K562 (cell line): ENCODE measurements at regions not wholly inside any gene's neighbourhood (a gene's known extent, or its start where the extent isn't known, plus 50 kb on each side); places are given as distances from the start of the nearest gene placed in this dataset.

Experiments used
- ATAC-seq: fragments of 200-7000 bp; cut with Tn5 transposase; 3 replicates; pipeline ENCODE4 v1.9.1; 2020; ENCODE audit warnings: moderate library complexity
- BruUV-seq: library from RNA; stranded (reverse); fragments of 400-500 nt; replicated peaks from 2 replicates; lab custom pipeline; 2021; lab: Mats Ljungman, UMichigan
- CTCF ChIA-PET: fragments of 300-600 bp; formaldehyde crosslinking; extraction: SDS; loops from one replicate; lab custom pipeline; 2021; ENCODE audit warnings: low intra/inter-chr PET ratio; lab: Yijun Ruan, JAX
- POLR2A ChIA-PET: fragments of 300-600, 350-650 bp; sonication (Branson Sonifier 250); formaldehyde crosslinking; extraction: SDS; loops from one replicate; lab custom pipeline; 2021; ENCODE audit warnings: antibody characterized with exemption, inconsistent platforms; lab: Yijun Ruan, JAX
- DNase-seq, 4 experiments: peaks; one replicate each; pipeline versions ENCODE4 v3.0.0 to v3.0.0-alpha.2; 2011 to 2018; ENCODE audit warnings: low spot score in 3 of 4, mixed read lengths in 3 of 4; ENCODE audit errors: extremely low read depth in 1 of 4
- FAIRE-seq: peaks from 2 replicates; lab custom pipeline; 2011; peaks lifted over from hg19 to GRCh38; lab: Jason Lieb, UNC
- H2AFZ ChIP-seq: 2 replicates; pipeline ENCODE4 v1.6.0; 2011; ENCODE audit warnings: low read depth, low read length, control low read depth, inconsistent platforms
- H3K27ac ChIP-seq: fragments of 200-600 bp; 3 replicates; pipeline ENCODE4 v1.8.0; 2011; ENCODE audit warnings: low read depth, mild to moderate bottlenecking, control low read depth, inconsistent platforms, low read length, moderate library complexity, mixed read lengths; ENCODE audit errors: extremely low read depth
- H3K27me3 ChIP-seq, 2 experiments: fragments of 300-600 bp in 1 of 2; 2 replicates in 1 of 2; 3 replicates in 1 of 2; pipeline versions ENCODE4 v1.6.0 to v1.8.0; 2011; ENCODE audit warnings: inconsistent platforms in 2 of 2, low read length in 2 of 2, mild to moderate bottlenecking in 1 of 2, mixed read lengths in 1 of 2, moderate library complexity in 1 of 2; ENCODE audit not compliant: control insufficient read depth in 2 of 2, insufficient read depth in 2 of 2
- H3K36me3 ChIP-seq: fragments of 300-600 bp; 3 replicates; pipeline ENCODE4 v1.8.0; 2011; ENCODE audit warnings: mild to moderate bottlenecking, low read length, inconsistent platforms; ENCODE audit not compliant: control insufficient read depth, insufficient read depth
- H3K4me1 ChIP-seq, 2 experiments: fragments of 200-600 bp in 1 of 2; replicated peaks in 1 of 2; 2 replicates in 1 of 2; 3 replicates in 1 of 2; pipeline versions ENCODE4 v1.5.1 to v1.8.0; 2011; ENCODE audit warnings: inconsistent platforms in 2 of 2, low read length in 2 of 2, mild to moderate bottlenecking in 1 of 2, mixed read lengths in 1 of 2, moderate library complexity in 1 of 2; ENCODE audit not compliant: control insufficient read depth in 2 of 2, insufficient read depth in 2 of 2
- H3K4me2 ChIP-seq: 2 replicates; pipeline ENCODE4 v1.6.1; 2011; ENCODE audit warnings: low read length, control low read depth, inconsistent platforms, mixed read lengths; ENCODE audit not compliant: insufficient read depth
- H3K4me3 ChIP-seq: fragments of 200-600 bp; sonication (generic), shearing (Covaris generic); 2 replicates; pipeline ENCODE4 v1.5.1; 2016; ENCODE audit warnings: control low read depth, inconsistent platforms
- H3K79me2 ChIP-seq: fragments of 200-600 bp; 3 replicates; pipeline ENCODE4 v1.8.0; 2011; ENCODE audit warnings: low read length, inconsistent platforms; ENCODE audit not compliant: control insufficient read depth, insufficient read depth
- H3K9ac ChIP-seq, 2 experiments: 2 replicates each; pipeline versions ENCODE4 v1.6.0 to v1.6.1; 2011; ENCODE audit warnings: low read depth in 2 of 2, low read length in 2 of 2, control low read depth in 1 of 2, inconsistent platforms in 1 of 2, mild to moderate bottlenecking in 1 of 2, mixed read lengths in 1 of 2; ENCODE audit not compliant: insufficient read depth in 1 of 2
- H3K9me1 ChIP-seq: one replicate; pipeline ENCODE4 v1.6.0; 2011; ENCODE audit warnings: inconsistent platforms, mild to moderate bottlenecking, low read length, moderate library complexity; ENCODE audit not compliant: control insufficient read depth, insufficient read depth
- H3K9me3 ChIP-seq: replicated peaks from 2 replicates; pipeline ENCODE4 v1.5.1; 2011; ENCODE audit warnings: low read depth, low read length, inconsistent platforms; ENCODE audit not compliant: control insufficient read depth, insufficient read depth
- H4K20me1 ChIP-seq: replicated peaks from 2 replicates; pipeline ENCODE4 v1.6.1; 2011; ENCODE audit warnings: low read length, inconsistent platforms, mixed read lengths; ENCODE audit not compliant: control insufficient read depth, insufficient read depth
- CTCF ChIP-seq, 3 experiments: IDR thresholded peaks in 2 of 3; conservative IDR thresholded peaks in 1 of 3; 2 replicates each; pipeline ENCODE4 v1.5.1; 2011 to 2012; ENCODE audit warnings: low read length in 3 of 3, mild to moderate bottlenecking in 3 of 3, control low read depth in 2 of 3, improper control_type of control experiment in 1 of 3, inconsistent platforms in 1 of 3, low read depth in 1 of 3, mixed read lengths in 1 of 3, moderate library complexity in 1 of 3; ENCODE audit not compliant: insufficient read depth in 2 of 3
- GABPB2 ChIP-seq: fragments of 250-450 bp; sonication (Bioruptor Pico); conservative IDR thresholded peaks from 2 replicates; pipeline ENCODE4 v1.5.1; 2021; ENCODE audit warnings: mild to moderate bottlenecking
- ZKSCAN1 ChIP-seq: fragments of 150-350 bp; IDR thresholded peaks from 2 replicates; pipeline ENCODE4 v1.6.1; 2016; ENCODE audit warnings: low read depth, low read length
- ZNF175 ChIP-seq: fragments of 200-800 bp; sonication (Bioruptor generic); IDR thresholded peaks from 2 replicates; pipeline ENCODE4 v1.6.1; 2016; ENCODE audit warnings: low read depth, mild to moderate bottlenecking, missing genetic modification characterization, missing compliant biosample characterization
- ZNF740 ChIP-seq, 3 experiments: fragments of 200-800 bp in 1 of 3; sonication (Bioruptor generic) in 1 of 3; sonication (generic) in 1 of 3; formaldehyde crosslinking in 1 of 3; IDR thresholded peaks; 2 replicates each; pipeline versions ENCODE4 v1.6.1 to v1.8.0; 2016 to 2022; ENCODE audit warnings: mild to moderate bottlenecking in 2 of 3, missing compliant biosample characterization in 2 of 3, missing genetic modification characterization in 2 of 3, missing genetic modification reagents in 1 of 3
- ZSCAN32 ChIP-seq: fragments of 450-650 bp; formaldehyde crosslinking; IDR thresholded peaks from 2 replicates; pipeline ENCODE4 v1.4.0; 2020; ENCODE audit warnings: mild to moderate bottlenecking, moderate library complexity
- WGBS: fragments of 100-300 bp; shearing (Covaris generic); methylation state at CpG from one replicate; pipeline ENCODE4 v1.1.6; 2016; ENCODE audit warnings: low coverage, mixed read lengths; ENCODE audit not compliant: insufficient coverage; ENCODE audit errors: missing lambda C conversion rate; 5-methylcytosine and 5-hydroxymethylcytosine counted together
- in situ Hi-C: fragments of 300-500 bp; cut with MboI; formaldehyde crosslinking; loops from 4 replicates; pipeline ENCODE4 v1.15.0; 2018; ENCODE audit warnings: inconsistent platforms, mixed read lengths
- intact Hi-C: fragments of 100-400 bp; cut with micrococcal nuclease; formaldehyde crosslinking; loops from 2 replicates; pipeline ENCODE4 v1.14.2; 2022

DNA sequence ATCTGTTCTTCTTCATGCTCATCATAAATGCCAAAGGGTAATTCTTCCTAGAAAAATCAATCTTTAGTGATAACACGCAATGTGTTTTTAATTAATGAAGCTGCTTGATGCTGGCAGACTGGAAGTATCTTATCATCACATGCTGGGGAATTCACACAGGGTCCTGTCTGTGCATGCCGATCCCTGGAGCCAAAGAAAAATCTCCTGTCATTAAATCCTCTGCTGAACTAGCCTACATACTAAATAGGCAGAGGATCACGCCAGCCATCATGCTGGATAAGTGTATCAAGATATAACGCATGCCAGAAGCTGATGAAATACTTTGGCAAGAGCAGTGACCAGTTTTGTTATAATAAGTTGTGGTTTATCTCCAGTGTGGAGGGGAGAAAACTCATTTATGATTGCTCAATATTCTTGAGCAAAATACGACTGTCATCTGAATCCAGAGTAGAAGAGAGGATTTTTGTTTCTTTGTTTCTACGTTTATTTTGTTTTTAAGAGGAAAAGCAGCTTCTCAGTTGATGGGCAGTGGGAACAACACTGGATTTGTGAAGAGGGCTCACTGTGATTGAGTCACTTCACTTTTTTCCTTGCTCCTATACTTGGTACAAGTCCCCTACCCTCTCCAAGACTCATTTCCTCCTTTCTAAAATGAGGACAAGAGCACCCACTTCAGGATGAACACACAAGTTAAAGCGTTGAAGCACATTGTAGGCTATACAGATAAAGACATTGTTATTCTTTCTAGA, 649.1 kb downstream of the TNS3 start (continued):
- no peak for TF ChIP-seq GABPB2 (CRISPR knock-in tag)
- TF ChIP-seq ZNF740 (CRISPR knock-in tag; IDR thresholded peaks at IDR 0.05) = no peak
- no peak for TF ChIP-seq ZNF740 (tag; IDR thresholded peaks at IDR 0.05)
- TF ChIP-seq ZKSCAN1 = no peak
- 0 out of 2 replicates have a peak, but pooled peaks have one; percentile 37 for TF ChIP-seq ZSCAN32 (CRISPR knock-in tag)

DNA sequence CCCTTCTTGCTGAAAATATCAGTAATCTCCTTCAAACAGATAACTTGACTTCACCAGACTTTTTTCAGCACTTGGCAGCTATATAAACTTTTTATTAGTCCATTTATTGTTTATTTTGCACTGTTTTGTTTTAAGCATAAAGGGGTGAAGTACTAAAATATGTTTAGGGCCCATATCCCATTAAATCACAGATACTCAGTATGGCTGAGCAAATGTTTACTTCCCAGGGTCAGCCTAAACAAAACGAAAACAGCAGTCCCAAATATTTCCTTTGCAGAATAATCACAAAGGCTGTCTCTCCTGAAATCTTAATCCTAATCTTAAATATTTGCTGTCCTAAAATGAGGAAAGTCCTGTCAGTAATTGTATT, 649.6 kb downstream of the TNS3 start:
- no peak for FAIRE-seq

More for the DNA sequence above, 649.6 kb downstream of the TNS3 start:
- Histone ChIP-seq H3K4me2 (no peak overlapping the region), H4K20me1 (no peaks in the 10 kb centered on the region), H3K9ac (no peak overlapping the region), H3K4me1 (no peaks in the 10 kb centered on the region), H3K27me3 (no peaks in the 10 kb centered on the region), H3K27ac (no peak overlapping the region), H3K9me3 (no peaks in the 10 kb centered on the region), H3K9me1 (no peaks in the 10 kb centered on the region), H3K4me3 (no peak overlapping the region), H3K79me2 (no peaks in the 10 kb centered on the region), H2AFZ (no peak overlapping the region), H3K36me3 (no peaks in the 10 kb centered on the region)
- intact Hi-C loops = no loop called here
- TF ChIP-seq CTCF (IDR thresholded peaks at IDR 0.05 in 2 of 3, conservative IDR thresholded peaks at IDR 0.05 in 1 of 3; ENCODE audit: insufficient read depth in 2 of 3, low read depth in 1 of 3, low read length in 3 of 3) (no peak), ZNF175 (CRISPR knock-in tag) (0 out of 2 replicates have a peak, but pooled peaks have one; percentile 22)
- POLR2A ChIA-PET = no interaction called here
- CTCF ChIA-PET = no interaction called here
- no TSS peak for BruUV-seq
- 0% methylated on average over 1 of the region's 1 CpG for WGBS
- in situ Hi-C loops = no loop called here
- no peak for ATAC-seq
- DNase-seq = no peak
